SJSA1 (cell line): ENCODE measurements at regions not wholly inside any gene's neighbourhood (a gene's known extent, or its start where the extent isn't known, plus 50 kb on each side); places are given as distances from the start of the nearest gene placed in this dataset.
"Not testable (repeated sequence)": the region's sequence is repeated elsewhere in the genome, so short reads cannot be mapped to it uniquely, and the experiment has no call there.

ENCODE experiments used
- DNase-seq, 2 experiments: peaks; one replicate each; pipeline ENCODE4 v3.0.0-alpha.2; 2015 to 2020; ENCODE audit warnings: low spot score in 2 of 2, low read depth in 1 of 2
- H3K27ac ChIP-seq: fragments of 250-450 bp; sonication (Bioruptor Pico); 2 replicates; pipeline ENCODE4 v1.5.1; 2020; ENCODE audit warnings: mild to moderate bottlenecking, moderate library complexity
- H3K27me3 ChIP-seq: fragments of 250-450 bp; sonication (Bioruptor Pico); replicated peaks from 2 replicates; pipeline ENCODE4 v1.5.1; 2020; ENCODE audit warnings: mild to moderate bottlenecking, moderate library complexity
- H3K36me3 ChIP-seq: fragments of 250-450 bp; sonication (Bioruptor Pico); 2 replicates; pipeline ENCODE4 v1.5.1; 2020; ENCODE audit warnings: mild to moderate bottlenecking
- H3K4me1 ChIP-seq: fragments of 250-450 bp; sonication (Bioruptor Pico); replicated peaks from 2 replicates; pipeline ENCODE4 v1.6.1; 2021; ENCODE audit warnings: mild to moderate bottlenecking
- H3K4me3 ChIP-seq: fragments of 250-450 bp; sonication (Bioruptor Pico); 2 replicates; pipeline ENCODE4 v1.5.1; 2020; ENCODE audit warnings: mild to moderate bottlenecking
- H3K9me3 ChIP-seq: fragments of 250-450 bp; sonication (Bioruptor Pico); replicated peaks from 2 replicates; pipeline ENCODE4 v1.5.1; 2020; ENCODE audit warnings: mild to moderate bottlenecking

DNA sequence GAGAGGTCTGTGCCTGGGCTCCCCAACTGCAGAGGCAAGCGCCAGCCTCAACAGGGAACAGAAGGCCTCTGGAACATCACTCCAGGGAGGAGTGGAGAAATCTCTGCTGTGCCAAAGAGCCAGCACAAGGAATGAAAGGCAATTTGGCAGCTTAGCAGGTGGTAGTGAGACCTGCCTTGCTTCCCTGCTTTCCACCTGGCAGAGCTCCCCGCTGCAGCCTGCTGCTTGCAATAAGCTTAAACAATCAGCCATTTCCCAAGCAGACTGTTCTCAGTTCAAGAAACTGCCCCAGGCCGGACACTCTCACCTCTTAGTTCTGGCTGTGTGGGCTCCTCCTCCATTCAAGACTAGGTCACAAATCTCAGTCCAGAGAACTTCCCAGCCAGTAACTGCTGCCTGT lies 370.6 kb downstream of the MAGEB5 start:
- no peak overlapping the region for H3K27ac ChIP-seq
- H3K4me1 ChIP-seq, result no peaks in the 10 kb centered on the region

DNA sequence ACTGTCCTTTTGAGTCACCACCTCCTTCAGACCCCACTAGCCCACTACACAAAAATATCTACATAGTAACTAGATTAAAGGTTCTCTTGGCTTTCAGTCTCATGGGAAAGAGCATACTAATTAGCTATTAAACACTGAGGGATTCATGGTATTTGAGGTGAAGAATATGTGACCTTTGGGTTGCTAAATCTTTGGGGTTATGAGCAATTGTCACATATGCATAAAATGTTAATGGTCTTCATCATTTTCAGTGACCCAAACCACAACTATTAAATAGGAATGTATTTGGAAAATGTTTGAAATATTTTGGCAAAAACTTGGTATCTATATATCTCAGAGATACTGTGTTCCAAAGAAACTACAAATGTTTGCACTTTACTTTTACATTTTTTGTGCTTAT lies 365.1 kb downstream of the MAGEB5 start:
- no peak overlapping the region for H3K4me3 ChIP-seq
- no peaks in the 10 kb centered on the region for H3K27me3 ChIP-seq
- no peaks in the 10 kb centered on the region for H3K4me1 ChIP-seq
- DNase-seq, result no peak
- H3K9me3 ChIP-seq, result no peaks in the 10 kb centered on the region
- no peak overlapping the region for H3K27ac ChIP-seq
- no peaks in the 10 kb centered on the region for H3K36me3 ChIP-seq

More for the DNA sequence above, 370.6 kb downstream of the MAGEB5 start:
- H3K4me3 ChIP-seq, result no peak overlapping the region
- H3K9me3 ChIP-seq, result no peaks in the 10 kb centered on the region
- H3K27me3 ChIP-seq, result no peaks in the 10 kb centered on the region
- no peak for DNase-seq
- no peaks in the 10 kb centered on the region for H3K36me3 ChIP-seq

DNA sequence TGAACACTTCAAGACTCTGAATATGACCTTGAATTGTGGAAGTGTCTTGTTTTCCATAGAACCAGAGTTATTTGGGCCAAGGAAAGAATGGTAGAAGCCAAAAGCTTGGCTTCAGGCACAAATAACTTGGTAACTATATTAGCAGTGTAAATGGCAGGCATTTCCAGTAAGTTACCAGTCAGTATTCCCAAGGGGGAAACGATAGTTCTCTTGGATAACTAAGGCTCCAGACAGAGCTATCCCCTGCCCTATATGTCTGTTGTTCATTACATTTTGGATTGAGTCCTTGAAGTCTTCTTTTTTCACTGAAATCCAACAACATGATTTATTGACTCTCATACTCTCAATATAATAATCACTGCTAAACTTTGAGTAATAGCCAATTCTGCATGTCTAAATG lies 364.1 kb downstream of the MAGEB5 start:
- H3K4me1 ChIP-seq, result no peaks in the 10 kb centered on the region
- no peaks in the 10 kb centered on the region for H3K9me3 ChIP-seq
- no peak overlapping the region for H3K27ac ChIP-seq
- no peak overlapping the region for H3K4me3 ChIP-seq
- H3K36me3 ChIP-seq, result no peaks in the 10 kb centered on the region
- no peaks in the 10 kb centered on the region for H3K27me3 ChIP-seq
- no peak for DNase-seq

DNA sequence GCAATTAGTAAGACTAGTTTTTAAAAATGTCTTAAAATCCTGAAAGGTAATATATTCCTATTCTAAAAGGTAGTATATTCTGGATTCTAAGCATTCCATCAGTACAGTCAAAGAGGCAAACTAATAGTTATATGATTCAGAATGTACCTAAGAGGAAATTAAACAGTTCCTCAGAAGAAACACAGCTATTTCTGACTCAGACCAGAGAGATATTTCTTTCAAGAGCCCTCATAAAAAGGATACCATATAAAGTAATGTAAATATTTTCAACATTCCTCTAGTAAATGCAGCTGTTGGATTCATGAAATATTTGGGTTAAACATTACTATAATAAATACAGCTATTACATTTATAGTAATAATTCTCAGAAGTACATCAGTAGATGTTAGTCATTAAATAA lies 358.3 kb downstream of the MAGEB5 start:
- Histone ChIP-seq H3K4me3 (no peak overlapping the region), H3K9me3 (no peaks in the 10 kb centered on the region), H3K27me3 (no peaks in the 10 kb centered on the region), H3K4me1 (no peaks in the 10 kb centered on the region), H3K36me3 (no peaks in the 10 kb centered on the region), H3K27ac (no peak overlapping the region)
- DNase-seq, result no peak

DNA sequence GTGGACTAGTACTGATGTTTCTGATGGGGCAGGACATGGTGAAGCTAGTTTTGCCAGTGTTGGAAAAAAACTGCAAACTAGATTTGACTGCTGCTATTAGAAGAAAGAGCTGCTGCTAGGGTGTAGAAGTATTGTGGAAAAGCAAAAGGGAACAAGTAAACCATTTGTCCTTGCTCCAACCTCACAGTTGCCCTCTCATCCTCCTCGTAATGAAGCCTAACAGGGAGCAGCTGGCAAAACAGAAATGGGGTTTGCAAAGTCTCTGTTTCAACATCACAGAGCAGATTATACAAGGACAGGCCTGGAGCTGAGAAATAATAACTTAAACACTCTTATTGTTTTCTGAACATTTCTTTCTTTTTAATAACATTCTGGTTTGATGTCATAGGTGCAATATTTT lies 346.2 kb downstream of the MAGEB5 start:
- H3K4me3 ChIP-seq, result no peak overlapping the region
- no peaks in the 10 kb centered on the region for H3K36me3 ChIP-seq
- H3K27me3 ChIP-seq, result no peaks in the 10 kb centered on the region
- no peaks in the 10 kb centered on the region for H3K9me3 ChIP-seq
- no peak overlapping the region for H3K27ac ChIP-seq
- DNase-seq, result no peak
- H3K4me1 ChIP-seq, result no peaks in the 10 kb centered on the region

DNA sequence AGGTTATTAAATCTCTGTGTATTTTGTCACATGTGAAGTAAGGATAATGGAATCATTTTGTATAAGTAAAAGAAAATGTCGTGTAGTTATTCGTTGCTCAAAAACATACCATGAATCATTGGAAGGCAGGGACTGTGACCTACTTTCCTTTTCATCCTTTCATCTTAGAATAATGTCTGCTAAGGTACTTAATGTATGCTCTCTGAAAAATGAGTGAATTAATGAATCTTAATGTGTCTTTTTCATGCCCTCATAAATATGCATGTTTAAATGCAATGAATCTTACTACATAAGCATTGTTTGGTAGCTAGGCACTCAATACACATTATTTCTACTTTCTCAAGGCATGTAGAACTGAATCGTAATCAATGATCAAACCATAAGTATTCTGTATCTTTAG lies 343.9 kb downstream of the MAGEB5 start:
- Histone ChIP-seq H3K9me3 (no peaks in the 10 kb centered on the region), H3K36me3 (no peaks in the 10 kb centered on the region), H3K4me3 (no peak overlapping the region), H3K27me3 (no peaks in the 10 kb centered on the region), H3K27ac (no peak overlapping the region), H3K4me1 (no peaks in the 10 kb centered on the region)
- no peak for DNase-seq

DNA sequence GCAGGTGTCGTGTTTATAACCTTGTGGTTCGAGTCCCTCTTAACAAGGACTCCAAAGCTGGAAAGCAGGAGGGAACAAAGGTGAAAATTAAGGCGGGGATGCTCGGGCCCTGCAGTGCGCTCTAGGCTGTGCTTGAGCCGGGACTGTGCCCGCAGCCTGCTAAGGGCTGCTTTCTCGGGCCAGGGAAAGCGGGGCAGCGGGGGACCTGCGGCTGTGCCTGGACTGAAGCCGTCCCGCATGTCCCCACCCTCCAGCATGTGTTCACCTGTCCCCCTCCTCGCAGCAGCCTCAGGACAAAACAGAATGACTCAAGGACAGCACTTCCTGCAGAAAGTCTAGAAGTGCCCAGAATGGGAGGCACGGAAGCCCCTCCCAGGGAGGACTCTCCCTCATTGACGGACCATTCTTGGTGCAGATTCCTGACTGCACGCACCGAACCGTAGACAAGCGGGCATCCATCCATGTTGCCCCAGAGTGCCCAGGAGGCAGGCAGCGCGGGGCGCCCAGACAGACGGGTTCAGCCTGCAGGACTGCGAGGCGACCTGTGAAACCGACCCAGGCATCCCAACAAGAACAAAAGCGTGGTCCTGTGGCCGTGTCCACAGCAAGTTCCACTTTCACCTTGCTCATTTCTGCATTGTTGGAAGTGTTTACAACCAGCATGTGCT lies 342.9 kb downstream of the MAGEB5 start:
- no peaks in the 10 kb centered on the region for H3K27me3 ChIP-seq
- H3K4me1 ChIP-seq, result no peaks in the 10 kb centered on the region
- H3K9me3 ChIP-seq, result no peaks in the 10 kb centered on the region
- DNase-seq, result no peak
- H3K4me3 ChIP-seq, result no peak overlapping the region
- H3K36me3 ChIP-seq, result no peaks in the 10 kb centered on the region
- H3K27ac ChIP-seq, result no peak overlapping the region

DNA sequence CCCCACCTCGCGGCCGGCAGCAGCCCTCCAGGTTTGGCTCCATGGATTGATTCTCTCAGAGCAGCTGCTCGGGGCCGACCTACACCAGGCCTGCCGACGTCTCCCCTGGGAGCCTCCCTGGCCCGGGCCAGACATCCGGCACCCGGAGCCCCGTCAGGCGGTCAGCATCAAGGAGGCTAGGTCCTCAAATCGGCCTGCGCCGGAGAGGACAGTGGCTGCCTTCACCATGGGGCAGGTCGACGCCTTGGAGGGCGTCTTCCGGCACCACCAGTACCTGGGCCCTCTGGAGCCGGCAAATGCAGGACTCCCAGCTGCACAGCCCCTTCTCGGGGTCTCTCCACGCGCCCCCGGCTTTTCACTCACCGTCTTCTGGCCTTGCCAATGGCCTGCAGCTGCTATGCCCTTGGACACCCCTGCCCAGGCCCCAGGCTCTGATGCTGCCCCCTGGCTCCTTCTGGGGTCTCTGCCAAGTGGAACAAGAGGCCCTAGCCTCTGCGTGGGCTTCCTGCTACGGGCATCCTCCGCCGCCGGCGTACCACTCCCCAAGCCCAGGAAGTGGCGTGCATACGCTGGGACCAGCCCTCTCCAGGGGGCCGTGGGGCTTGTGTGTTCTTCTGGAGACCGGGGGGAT lies 341.8 kb downstream of the MAGEB5 start:
- no peak overlapping the region for H3K4me3 ChIP-seq
- H3K4me1 ChIP-seq, result no peaks in the 10 kb centered on the region
- no peaks in the 10 kb centered on the region for H3K27me3 ChIP-seq
- DNase-seq, result no peak
- H3K36me3 ChIP-seq, result no peaks in the 10 kb centered on the region
- no peaks in the 10 kb centered on the region for H3K9me3 ChIP-seq
- H3K27ac ChIP-seq, result no peak overlapping the region

DNA sequence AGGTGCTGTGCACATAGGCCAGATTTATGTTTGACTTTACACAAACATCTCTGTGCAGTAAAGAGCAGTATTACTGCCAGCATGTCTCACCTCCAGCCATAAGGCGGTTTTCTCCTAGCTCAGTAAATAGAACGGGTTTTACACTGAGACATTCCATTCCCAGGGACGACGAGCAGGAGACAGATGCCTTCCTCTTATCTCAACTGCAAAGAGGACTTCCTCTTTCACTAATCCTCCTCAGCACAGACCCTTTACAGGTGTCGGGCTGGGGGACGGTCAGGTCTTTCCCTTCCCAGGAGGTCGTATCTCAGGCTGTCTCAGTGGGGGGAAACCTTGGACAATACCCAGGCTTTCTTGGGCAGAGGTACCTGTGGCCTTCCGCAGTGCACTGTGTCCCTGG lies 309.8 kb downstream of the MAGEB5 start:
- not testable (repeated sequence) for H3K4me3 ChIP-seq, DNase-seq, H3K27me3 ChIP-seq, H3K4me1 ChIP-seq, H3K9me3 ChIP-seq, H3K27ac ChIP-seq, H3K36me3 ChIP-seq

DNA sequence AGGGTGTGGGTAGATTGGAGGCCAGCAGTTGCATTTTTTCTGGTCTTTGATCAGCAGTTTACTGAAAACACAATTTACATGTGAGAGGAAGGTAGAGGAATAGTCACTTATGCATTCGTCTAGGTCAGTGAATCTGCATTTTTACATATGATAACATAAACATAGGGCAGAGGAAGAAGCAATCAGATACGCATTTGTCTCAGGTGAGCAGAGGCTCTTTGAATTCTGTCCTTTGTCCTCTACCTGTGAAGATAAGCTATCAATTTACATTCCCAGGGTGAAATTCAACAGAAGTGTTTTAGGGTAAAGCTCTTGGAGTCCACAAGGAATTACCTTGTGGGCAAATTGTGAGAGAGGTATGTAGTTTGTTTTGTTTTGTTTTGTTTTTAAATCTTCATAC lies 306.5 kb downstream of the MAGEB5 start:
- no peaks in the 10 kb centered on the region for H3K27me3 ChIP-seq
- H3K36me3 ChIP-seq, result no peaks in the 10 kb centered on the region
- H3K27ac ChIP-seq, result no peak overlapping the region
- no peak for DNase-seq
- no peaks in the 10 kb centered on the region for H3K9me3 ChIP-seq
- no peaks in the 10 kb centered on the region for H3K4me1 ChIP-seq
- H3K4me3 ChIP-seq, result no peak overlapping the region

DNA sequence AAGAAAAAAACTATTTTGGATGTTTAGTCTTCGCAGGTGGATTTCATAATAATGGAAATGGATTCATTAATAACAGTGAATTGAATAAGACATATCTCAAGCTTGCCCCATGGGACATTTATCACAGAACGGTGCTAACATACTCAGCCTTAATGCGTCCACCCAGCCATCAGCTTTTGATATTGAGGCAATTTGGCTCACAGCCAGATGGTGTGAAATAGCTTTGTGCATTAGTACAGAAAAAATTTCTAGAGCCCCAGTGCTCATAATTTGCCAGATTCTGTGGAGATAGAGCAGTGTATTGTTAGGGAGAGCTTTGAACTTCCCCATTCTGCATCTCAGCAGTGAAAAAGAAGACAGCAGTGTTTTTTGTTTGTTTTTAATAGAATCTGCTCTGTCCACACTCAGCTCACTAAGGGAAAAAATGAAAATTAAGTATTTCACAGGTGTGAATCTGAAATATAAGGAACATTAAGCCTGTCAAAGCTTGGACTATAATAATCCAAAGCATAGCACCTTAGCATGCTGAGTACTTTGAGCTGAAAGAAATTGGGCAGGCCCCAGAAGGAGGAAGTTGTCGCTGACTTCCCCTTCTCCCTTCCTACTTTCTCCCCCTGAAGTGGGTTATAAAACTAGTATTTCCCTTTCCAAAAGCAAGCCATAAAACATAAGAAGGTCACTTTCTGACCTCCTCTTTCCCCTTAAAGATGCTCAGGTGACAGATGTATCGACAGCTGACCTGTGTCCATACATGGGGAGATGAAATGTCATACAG lies 295.8 kb downstream of the MAGEB5 start:
- no peaks in the 10 kb centered on the region for H3K9me3 ChIP-seq
- no peak for DNase-seq
- H3K4me1 ChIP-seq, result no peaks in the 10 kb centered on the region
- H3K27me3 ChIP-seq, result no peaks in the 10 kb centered on the region
- no peaks in the 10 kb centered on the region for H3K36me3 ChIP-seq
- no peak overlapping the region for H3K27ac ChIP-seq
- no peak overlapping the region for H3K4me3 ChIP-seq

DNA sequence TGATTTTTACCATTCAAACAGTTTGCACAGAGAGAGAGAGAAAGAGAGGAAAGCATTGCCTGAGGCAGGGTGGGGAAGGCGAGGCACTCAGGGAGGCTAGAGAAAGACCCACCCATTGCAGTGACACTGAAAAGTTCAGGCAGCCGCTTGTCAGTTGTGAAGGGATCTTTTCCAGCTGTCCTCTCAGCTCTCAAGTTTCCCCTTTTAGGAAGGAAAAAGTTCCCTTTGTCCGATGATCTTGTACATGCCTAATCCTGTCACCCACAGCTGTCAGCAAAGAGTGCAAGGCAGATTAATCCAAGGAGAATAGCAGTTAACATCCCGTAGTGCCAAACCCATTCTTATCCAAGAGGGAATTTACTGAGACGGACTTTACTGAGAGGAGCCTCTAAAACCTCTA lies 255.0 kb downstream of the MAGEB5 start:
- Histone ChIP-seq H3K4me1 (no peaks in the 10 kb centered on the region), H3K27ac (no peak overlapping the region), H3K36me3 (no peaks in the 10 kb centered on the region), H3K27me3 (no peaks in the 10 kb centered on the region), H3K4me3 (no peak overlapping the region), H3K9me3 (no peaks in the 10 kb centered on the region)
- no peak for DNase-seq

DNA sequence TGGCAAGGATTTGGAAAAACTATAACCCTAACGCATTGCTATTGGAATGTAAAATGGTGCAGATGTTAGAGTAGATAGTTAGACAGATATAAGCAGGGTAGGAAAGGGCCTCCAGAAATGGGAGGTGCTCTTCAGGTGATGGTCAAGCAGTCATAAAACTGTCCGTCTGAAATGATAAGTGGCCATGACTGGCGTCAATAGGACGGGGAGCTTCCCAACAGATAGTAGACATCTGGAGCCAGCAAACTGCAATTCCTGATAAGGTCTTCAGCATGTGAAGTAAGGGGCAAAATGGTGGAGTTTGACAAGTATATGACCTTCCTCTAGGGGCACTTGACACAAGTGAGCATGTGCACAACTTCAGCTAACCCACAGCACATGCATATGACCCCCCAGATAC lies 250.4 kb downstream of the MAGEB5 start:
- H3K36me3 ChIP-seq, result no peaks in the 10 kb centered on the region
- no peaks in the 10 kb centered on the region for H3K27me3 ChIP-seq
- no peaks in the 10 kb centered on the region for H3K9me3 ChIP-seq
- no peaks in the 10 kb centered on the region for H3K4me1 ChIP-seq
- no peak for DNase-seq
- H3K27ac ChIP-seq, result no peak overlapping the region
- H3K4me3 ChIP-seq, result no peak overlapping the region

DNA sequence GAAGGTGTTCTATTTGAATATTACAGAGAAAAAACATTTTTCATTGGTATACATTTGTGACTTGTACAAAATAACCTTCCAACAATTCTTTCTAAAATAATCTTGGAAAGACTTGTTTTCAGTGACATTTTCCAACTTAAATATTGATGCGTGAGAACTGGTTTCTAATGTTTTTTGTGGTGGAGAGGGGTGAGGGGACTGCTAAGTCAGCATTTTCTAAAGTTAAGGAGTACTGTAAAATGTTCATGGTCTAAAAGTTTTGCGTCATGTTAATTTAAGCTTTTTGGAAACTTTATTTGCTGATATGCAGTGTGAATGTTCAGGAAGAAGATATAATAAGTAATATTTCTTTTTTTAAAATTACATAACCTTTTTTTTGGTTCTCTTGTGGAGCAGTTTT lies 229.3 kb downstream of the MAGEB5 start:
- no peak for DNase-seq
- no peaks in the 10 kb centered on the region for H3K4me1 ChIP-seq
- H3K4me3 ChIP-seq, result no peak overlapping the region
- no peaks in the 10 kb centered on the region for H3K9me3 ChIP-seq
- H3K27me3 ChIP-seq, result no peaks in the 10 kb centered on the region
- no peak overlapping the region for H3K27ac ChIP-seq
- H3K36me3 ChIP-seq, result no peaks in the 10 kb centered on the region
